GM12872 (cell line): ENCODE measurements at regions not wholly inside any gene's neighbourhood (a gene's known extent, or its start where the extent isn't known, plus 50 kb on each side); places are given as distances from the start of the nearest gene placed in this dataset.
A peak's percentile ranks its signal among the peaks of the same experiment; 100 is the strongest.

Source experiments
- CTCF ChIP-seq: IDR thresholded peaks from 3 replicates; pipeline ENCODE4 v1.5.1; 2011; ENCODE audit warnings: low read depth, mild to moderate bottlenecking, low read length, moderate library complexity; ENCODE audit not compliant: insufficient read depth

- no peak for TF ChIP-seq CTCF
These were observed 180.1 kb upstream of the PRICKLE2 start for GRCh38 chr3:64405211-64405835.

- no peak for TF ChIP-seq CTCF
These were observed 175.4 kb upstream of the PRICKLE2 start for GRCh38 chr3:64400706-64401105.

GRCh38 chr3:64399205-64399800 is 174.0 kb upstream of the PRICKLE2 start:
- peak; percentile 57 for TF ChIP-seq CTCF

- TF ChIP-seq CTCF = no peak
These were observed 173.2 kb upstream of the PRICKLE2 start for GRCh38 chr3:64398476-64398875.

GRCh38 chr3:64398006-64398405 is 172.7 kb upstream of the PRICKLE2 start:
- TF ChIP-seq CTCF = no peak

GRCh38 chr3:64397573-64397972 is 172.3 kb upstream of the PRICKLE2 start:
- no peak for TF ChIP-seq CTCF

GRCh38 chr3:64395490-64395889 is 170.2 kb upstream of the PRICKLE2 start:
- no peak for TF ChIP-seq CTCF
